Non-pigmented ciliary epithelial cell (primary cell): ENCODE measurements at regions not wholly inside any gene's neighbourhood (a gene's known extent, or its start where the extent isn't known, plus 50 kb on each side); places are given as distances from the start of the nearest gene placed in this dataset.

Experiments used
- DNase-seq: peaks from one replicate; pipeline ENCODE4 v3.0.0-alpha.2; 2010; ENCODE audit warnings: low read depth

DNA sequence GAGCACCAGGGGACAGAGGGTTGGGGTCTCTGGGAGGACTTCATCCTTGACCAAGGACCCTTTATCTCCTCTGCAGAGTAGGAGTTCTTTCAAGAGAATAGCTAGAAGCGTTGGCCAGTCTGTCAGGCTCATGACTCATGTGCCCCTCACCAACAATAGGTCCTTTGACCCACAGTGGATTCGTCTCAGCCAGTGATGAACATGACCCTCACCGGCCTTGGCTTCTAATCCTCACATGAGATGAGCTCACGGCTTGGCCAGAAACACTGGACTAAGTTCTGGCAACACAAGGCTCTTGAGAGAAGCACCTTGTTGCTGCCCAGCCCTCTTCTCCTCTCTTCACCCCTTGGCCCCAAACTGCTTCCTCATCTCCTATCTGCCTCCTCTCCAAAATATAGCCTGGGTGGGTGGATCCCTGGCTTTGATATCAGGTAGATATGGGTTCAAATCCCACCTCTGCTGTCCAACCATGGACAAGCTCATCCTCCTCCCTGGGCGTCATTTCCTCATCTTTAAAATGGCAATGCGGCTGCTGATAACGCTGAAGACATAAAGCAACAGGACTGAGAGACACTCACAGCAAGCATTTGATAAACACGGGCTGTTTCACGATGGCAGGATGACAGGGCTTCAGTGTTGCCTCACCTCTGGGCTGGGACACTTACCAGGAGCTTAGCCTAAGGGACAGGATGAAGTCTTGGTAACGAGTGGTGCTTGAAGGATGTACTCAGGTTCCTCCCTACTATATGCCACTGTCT lies 446.7 kb upstream of the PROK2 start:
- no peak for DNase-seq

DNA sequence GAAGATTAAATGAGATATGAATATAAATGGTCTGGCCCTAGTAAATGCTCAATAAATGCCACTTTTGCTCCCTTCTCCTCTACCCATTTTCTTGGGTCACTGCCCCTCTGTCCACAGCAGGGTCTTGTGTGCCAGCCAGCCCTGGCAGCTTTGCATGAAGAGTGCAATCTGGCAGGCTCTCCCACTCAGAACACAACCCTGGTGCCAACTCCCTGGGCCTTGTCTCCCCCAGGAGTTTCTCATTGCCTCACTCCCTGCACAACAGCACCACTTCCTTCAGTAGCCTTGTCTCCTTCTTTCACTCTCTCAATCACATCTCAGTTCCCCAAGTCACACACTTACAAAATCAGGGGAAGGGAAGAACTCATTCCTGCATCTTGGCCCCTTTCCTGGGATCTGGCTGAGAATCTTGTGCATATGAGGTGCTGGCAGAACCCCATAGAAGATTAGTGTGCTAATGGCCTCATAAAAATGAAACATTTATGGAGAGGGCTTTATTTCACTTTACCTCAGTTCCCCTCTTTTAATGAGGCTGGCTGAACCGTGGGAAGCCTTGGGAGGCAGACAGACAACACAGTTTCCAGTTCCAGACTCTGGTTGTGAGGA lies 445.9 kb upstream of the PROK2 start:
- DNase-seq, result no peak

DNA sequence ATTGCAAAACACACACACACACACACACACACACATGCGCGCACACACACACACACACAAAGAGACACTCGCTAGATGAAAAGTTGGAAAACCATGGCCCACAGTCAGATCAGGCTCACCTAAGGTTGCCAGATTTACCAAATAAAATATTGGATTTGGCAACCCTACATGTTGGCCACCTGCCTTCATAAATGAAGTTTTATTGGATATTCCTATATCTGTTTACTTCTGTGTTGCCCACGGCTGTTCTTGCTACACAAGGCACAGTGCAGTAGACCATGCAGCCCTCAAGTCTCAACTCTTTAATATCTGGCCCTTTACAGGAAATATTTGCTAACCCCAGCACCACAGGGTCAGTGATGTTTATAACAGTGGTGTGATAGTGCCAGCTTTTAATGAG lies 445.0 kb upstream of the PROK2 start:
- DNase-seq, result no peak

DNA sequence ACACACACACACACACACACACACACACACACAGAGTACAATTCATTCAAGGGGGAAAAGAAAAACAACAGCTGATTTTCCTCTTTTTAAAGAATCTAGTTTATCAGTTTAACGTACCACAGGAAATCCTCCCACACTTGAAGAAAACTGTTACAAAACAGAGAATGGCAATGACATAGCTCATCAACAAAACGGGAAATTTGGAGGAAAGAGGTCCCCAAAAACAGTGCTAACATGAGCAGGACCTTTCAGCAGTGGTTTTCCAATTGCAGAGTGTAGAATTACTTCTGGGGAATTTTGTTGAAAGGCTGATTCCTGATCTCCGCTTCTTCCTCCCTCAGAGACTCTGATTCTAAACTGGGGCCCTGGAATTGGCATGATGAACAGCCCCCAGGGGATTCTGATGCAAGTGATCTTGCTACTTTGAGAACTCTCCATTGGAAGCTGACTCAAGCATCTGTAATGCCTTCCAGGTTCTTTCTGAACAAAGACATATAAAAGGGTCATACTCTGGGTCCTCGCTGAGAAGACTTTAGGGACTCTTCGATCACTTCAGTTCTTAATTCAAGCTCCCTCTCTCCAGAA lies 442.6 kb upstream of the PROK2 start:
- DNase-seq, result no peak

DNA sequence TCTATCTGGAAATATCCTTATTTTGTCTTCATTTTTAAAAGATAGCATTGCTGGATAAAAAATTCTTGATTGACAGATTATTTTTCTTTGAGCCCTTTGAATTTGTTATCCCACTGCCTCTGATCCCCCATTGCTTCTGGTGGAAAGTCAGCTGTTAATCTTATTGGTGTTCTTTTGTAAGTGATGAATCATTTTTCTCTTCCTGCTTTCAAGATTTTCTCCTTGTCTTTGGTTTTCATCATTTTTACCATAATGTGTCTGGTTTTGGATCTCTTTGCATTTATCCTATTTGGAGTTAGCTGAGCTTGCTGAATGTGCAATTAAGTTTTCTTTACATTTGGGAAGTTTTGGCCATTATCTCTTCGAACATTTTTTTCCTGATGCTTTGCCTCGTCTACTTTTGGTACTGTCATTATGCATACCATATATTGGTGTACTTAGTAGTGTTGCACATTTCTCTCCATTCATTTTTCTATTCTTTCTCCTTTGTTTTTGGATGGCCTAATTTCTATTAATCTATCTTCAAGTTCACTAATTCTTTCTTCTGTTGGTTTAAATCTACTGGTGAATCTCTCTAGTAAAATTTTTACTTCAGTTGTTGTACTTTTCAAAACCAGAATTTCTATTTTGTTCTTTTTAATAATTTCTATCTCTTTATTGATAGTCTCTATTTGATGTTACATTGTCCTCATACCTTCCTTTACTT lies 440.0 kb upstream of the PROK2 start:
- no peak for DNase-seq

DNA sequence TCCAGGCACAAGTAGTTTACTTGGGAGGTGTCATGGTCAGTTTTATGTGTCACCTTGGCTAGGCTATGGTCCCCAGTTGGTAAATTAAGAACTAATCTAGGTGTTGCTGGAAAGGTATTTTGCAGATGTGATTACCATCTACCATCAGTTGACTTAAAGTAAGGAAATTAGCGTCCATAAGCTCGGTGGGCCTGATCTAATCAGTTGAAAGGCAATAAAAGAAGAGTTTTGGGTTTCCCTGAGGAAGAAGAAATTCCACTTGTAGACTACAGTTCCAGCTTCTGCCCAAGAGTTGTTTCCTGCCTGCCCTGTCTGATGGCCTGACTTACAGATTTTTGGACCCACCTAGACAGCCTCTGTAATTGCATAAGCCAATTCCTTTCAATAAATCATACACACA lies 438.7 kb upstream of the PROK2 start:
- no peak for DNase-seq

DNA sequence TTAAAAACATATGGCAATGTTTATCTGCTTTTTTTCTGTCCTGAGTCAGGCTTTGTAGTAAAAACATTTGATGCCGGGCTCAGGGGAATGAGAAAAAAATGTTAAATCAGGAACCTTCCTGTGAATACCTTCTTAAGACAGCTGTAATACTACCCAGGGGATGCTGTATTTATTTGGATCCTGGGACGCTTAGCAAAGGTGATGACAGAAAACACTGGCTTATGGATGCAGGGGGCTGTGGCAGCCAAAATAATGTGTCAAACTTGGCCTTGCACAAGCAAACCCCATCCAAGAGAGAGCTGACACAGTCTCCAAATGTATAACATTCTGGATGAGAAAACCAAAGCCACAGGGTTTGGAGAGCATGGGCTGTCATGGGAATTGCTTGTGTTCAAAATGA lies 438.2 kb upstream of the PROK2 start:
- DNase-seq, result no peak

DNA sequence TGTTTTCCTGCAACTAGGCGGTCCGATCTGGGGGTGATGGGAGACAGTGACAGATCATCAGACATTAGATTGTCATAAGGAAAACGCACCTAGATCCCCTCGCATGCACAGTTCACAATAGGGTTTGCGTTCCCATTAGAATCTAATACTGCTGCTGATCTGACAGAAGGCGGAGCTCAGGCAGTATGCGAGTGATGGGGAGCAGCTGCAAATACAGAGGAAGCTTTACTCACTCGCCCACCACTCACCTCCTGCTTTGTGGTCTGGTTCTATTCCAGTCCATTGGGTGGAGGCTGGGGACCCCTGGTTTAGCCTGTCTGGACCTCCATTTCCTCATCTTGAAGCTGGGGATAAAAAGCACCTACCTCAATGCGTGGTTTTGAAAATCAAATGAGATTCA lies 437.5 kb upstream of the PROK2 start:
- DNase-seq, result no peak

DNA sequence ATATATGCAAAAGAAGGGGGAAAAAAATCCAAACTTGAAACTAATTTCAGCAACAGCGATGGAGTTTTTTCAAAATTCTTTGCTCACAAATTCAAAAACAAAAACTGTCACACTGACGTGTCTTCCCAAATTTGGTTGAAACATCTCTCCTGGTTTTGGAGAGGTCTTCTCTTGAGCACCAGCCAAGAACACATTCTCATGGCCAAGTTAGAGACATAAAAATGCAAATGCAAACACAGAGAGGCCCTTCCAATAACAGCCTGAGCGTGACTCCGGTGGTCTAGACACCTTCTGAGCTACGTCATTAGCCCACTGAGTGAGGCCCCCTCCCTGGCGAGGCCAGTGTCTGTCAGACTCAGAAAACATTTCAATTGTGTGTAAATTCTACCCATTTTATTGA lies 436.0 kb upstream of the PROK2 start:
- DNase-seq, result no peak

DNA sequence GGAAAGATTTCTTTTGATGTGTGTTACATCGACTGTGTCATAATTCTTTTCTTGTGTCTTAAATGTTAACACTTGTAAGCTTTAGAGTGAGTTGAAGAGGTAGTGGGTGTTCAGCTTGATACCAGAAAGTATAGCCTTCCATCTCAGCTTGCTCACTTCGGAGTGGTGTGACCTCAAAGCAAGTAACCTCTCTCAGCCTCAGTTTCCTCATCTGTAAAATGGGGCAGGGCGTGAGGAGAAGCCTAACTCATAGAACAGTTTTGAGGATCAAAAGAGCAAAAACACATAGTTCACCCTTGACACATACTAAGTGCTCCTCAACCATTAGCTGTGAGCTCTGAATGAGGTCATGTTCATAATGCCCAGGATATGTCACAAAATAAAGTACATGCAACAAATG lies 434.8 kb upstream of the PROK2 start:
- DNase-seq, result no peak

DNA sequence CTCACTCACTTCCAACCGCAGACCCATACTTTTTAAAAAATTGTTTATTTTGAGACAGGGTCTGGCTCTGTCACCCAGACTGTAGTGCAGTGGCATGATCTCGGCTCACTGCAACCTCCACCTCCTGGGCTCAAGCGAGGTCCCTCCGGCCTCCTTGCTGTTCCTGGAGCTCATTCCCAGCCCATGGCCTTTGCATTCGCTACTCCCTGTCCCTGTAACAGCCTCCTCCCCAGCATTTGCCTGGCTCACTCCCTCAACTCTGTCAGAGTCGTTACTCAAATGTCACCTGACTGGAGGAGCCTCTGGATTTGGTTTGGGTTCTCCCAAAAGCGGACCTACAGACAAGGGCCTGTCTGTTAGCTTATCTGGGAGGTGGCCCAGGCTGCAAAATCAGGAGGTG lies 432.6 kb upstream of the PROK2 start:
- no peak for DNase-seq

DNA sequence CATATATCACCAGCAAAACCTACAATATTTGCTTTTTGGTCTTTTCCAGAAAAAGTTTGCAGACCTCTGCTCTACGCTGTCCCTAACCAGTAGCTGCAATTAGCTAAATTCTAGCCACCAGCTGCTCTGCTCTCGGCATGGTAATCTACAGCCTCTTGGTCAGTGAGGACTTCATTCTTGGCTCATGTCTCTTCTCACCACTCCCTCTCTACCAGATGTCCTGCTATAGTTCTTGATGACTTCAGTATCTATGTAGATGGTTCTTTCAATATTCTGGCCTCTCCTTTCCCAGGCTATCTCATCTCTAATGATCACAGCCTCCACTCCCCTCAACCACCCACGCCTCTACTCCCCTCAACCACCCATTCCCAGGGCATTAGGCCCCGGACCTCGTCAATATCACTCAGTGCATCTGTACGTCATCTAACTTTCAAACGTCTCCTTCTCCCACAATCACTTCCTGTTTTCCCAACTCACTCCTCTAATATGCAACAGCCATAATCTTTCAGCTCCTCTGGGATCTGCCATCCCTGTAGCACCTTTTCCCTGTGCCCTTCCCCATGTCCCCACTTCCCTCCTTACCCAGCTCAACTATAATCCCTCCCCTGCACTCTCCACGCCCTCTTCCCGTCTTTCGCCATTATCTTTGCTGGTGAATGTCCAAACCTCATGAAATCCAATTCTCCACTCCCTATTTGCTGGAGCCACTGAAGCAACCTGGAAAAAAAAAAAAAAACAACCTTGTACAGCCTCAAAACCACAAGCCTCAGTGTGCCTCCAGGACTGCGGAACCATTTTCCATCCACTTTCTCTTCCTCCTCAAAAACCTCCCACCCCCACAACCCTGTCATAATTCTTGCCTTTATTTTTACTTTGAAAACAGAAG lies 429.4 kb upstream of the PROK2 start:
- no peak for DNase-seq

DNA sequence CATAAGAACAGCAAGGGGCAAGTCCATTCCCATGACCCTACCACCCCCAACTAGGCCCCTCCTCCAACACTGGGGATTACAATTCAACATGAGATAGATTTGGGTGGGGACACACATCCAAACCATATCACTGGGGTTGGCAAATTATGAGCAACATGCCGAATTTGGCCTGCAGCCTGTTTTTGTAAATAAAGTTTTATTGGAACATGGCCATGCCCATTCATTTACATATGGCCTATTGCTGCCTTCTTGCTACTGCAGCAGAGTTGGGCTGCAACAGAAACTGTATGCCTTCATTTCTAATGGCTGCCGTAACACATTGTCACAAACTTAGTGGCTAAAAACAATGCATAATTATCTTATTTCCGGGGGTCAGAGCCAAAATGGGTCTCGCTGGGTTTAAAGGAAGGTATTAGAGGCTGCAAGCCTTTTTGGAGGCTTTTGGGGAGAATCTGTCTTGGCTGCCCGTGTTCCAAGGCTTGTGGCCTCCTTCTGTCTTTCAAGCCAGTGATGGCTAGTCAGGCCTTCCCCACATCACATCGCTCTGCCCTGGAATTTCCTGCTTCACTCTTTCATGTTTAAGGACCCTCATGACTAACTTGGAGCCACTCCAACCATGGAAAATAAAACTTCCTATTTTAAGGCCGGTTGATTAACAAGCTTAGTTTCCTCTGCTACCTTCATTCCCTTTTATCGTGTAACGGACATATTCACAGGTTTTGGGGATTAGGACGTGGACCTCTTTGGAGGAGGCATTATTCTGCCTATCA lies 428.5 kb upstream of the PROK2 start:
- no peak for DNase-seq

DNA sequence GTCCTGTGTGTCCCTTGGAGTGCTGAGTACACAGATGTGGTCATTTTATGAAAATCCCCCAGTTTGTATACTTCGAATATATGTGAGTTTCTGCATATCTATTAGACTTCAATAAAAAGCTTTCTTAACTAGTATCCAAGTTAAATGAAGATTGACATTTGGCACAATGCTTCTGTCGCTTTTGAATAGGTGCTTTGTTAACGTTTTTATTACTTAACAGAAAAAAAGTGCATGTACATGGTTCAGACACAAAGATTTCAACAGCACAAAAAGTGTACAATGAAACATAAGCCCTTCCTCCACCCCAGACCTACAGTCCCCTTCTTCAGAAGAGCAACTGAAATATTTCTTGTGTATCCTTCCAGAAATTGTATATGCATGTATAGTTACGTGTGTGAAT lies 427.4 kb upstream of the PROK2 start:
- DNase-seq, result no peak

DNA sequence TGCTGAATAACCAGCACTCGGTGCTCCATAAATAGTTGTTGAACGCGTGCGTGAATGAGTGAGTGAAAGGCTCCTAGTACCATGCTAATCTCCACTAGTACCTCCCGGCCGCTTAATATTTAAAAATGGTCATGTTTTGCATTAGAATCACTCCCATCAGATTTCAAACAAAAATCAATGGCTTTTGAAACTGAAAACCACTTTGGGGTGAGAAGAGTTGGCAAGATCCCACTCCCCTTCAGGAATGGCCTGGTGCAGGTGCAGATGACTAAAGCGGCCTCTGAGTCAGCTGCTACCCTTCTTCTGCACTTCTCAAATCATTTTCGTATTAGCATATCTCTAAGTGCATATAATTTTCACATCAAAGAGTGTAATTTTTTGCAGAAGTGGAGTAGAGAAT lies 425.3 kb upstream of the PROK2 start:
- DNase-seq, result no peak

DNA sequence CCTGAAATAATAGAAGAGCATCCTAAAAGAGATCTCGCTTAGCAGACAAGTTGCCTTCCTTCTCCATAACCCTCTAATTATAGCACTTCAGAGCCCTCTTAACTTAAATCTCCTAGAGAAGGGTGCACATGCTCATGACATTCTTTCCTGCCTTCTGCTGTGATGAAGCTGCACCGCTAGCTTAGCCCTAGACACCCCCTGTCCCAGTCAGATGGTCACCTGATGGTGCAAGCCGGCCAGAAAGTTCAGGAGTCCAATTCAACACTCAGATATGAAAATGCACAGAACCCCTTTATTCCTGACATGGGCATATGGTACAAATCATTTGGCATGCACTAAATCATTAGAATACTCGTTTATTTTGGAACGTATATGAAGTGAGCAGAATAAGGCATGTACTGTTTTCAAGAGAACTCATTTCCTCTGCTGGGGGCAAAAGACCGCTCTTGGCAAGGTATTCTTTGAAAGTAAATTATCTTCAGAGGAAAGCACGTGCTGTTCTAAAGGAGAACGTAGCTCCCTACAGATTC lies 420.4 kb upstream of the PROK2 start:
- no peak for DNase-seq

DNA sequence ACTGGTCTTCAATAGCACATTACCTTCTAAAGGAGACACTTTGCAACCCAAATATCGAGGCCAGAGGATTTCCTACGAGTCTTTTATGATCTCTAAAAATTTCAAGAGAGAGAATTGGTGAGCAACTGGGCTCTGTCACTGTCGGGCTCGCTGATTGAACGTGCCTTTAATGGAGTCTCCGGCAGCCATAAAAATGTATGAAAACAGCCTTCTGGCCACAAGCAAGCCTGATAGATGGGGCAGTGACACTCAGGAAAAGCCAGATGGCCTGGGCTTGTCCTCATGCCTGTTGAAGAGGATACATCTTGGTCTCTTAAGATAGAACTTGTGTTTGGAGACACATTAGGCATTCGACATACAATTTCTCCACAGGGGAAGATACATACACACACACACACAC lies 419.5 kb upstream of the PROK2 start:
- DNase-seq, result no peak

DNA sequence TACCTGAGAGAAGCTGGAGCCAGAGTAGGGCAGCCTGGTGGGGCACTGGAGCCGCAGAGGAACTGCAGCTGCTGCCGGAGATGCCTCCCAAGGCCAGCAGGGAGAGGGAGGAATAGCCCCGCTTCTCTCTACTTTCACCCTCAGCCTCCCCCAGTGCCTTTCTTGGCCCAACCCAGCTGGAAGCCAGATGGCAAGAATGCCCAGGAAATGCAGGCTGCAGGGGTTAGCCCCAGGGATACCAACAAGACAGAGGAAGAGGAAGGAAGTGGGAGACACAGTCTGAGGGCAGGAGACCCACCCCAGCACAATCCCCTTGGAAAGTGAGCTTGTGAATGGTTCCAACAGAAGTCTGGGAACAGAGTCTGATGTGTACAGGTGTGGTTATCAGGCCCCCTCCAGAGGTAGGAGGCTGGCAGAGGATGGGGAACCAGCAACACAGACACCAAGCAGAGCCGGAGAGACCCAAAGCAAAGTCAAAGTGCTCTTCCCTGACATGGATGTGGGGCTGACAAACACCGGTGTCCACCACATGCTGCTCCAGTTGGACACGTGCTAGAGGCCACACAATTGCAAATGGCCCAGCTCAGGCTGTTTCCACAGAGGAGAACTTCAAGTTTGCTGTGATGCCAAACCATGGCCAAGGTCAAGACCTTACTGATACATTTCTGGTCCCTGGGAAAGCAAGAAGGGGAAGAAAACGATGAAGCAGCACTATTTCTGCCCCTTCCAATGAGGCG lies 418.8 kb upstream of the PROK2 start:
- no peak for DNase-seq

DNA sequence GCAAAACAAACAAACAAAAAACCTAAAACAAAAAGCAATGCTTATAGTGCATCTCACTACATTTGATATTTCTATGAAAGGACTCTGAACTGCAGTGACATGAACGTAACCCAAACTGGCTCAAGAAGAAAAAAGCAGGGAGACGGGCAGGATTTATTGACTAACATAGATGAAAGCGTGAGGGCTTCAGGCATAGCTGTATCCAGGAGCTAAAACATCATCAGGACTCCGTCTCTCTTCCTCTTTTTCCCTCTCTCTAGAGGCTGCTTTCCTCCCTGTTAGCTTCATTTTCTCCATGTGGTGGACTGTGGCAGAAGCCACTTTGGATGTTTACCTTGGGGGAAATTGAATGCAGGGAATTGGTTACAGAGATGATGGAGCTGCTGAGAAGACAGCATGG lies 418.2 kb upstream of the PROK2 start:
- DNase-seq, result no peak

DNA sequence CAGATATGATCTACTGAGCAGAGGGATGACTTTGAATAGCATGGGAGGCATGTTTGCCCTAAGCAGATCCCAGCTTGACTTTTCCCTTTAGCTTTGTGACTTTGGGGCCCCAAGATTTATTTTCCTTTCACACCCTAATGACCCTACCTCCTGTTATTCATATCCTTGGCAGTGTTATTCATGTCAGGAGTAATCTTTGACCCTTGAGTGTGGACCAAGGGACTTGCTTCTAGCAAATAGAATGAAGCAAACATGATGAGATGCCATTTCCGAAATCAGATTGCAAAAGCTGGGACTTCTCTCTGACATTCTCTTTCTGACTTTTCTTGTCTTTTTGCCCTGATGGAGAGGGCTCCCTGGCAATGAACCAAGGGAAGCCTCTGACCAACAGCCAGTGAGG lies 415.4 kb upstream of the PROK2 start:
- no peak for DNase-seq
